HL-60 (cell line): ENCODE measurements at regions not wholly inside any gene's neighbourhood (a gene's known extent, or its start where the extent isn't known, plus 50 kb on each side); places are given as distances from the start of the nearest gene placed in this dataset.

ENCODE experiments used
- DNase-seq, 2 experiments: peaks; one replicate each; pipeline ENCODE4 v3.0.0-alpha.2; 2010 to 2020; ENCODE audit warnings: low read depth in 1 of 2, low spot score in 1 of 2
- H3K27ac ChIP-seq: fragments of 250-450 bp; sonication (Bioruptor Pico); replicated peaks from 2 replicates; pipeline ENCODE4 v1.5.1; 2020; ENCODE audit warnings: mild to moderate bottlenecking, moderate library complexity
- H3K27me3 ChIP-seq: fragments of 250-450 bp; sonication (Bioruptor Pico); 2 replicates; pipeline ENCODE4 v1.5.1; 2021; ENCODE audit warnings: mild to moderate bottlenecking, moderate library complexity; ENCODE audit not compliant: insufficient read depth, poor library complexity, severe bottlenecking
- H3K4me3 ChIP-seq: replicated peaks from 2 replicates; pipeline ENCODE4 v1.5.1; 2011; ENCODE audit warnings: mild to moderate bottlenecking, control low read depth, low read length; ENCODE audit not compliant: insufficient read depth
- CTCF ChIP-seq: IDR thresholded peaks from one replicate; pipeline ENCODE4 v1.5.1; 2011; ENCODE audit warnings: low read length, control low read depth, inconsistent platforms; ENCODE audit not compliant: insufficient read depth
- GABPA ChIP-seq: IDR thresholded peaks from 2 replicates; pipeline ENCODE4 v1.6.1; 2012; ENCODE audit warnings: low read depth
- POLR2AphosphoS5 ChIP-seq: IDR thresholded peaks from 2 replicates; pipeline ENCODE4 v1.6.1; 2012; ENCODE audit warnings: low read depth
- REST ChIP-seq: IDR thresholded peaks from 2 replicates; pipeline ENCODE4 v1.6.1; 2012; ENCODE audit warnings: low read depth; ENCODE audit not compliant: insufficient replicate concordance
- SPI1 ChIP-seq: IDR thresholded peaks from 2 replicates; pipeline ENCODE4 v1.6.1; 2012; ENCODE audit warnings: low read depth, mild to moderate bottlenecking, borderline replicate concordance

- Histone ChIP-seq H3K27me3 (no peaks in the 10 kb centered on the region), H3K4me3 (no peak overlapping the region), H3K27ac (no peak overlapping the region)
- DNase-seq, result no peak
- TF ChIP-seq POLR2AphosphoS5, result no peak
Measured at GRCh38 chr1:108050911-108051629, 86.1 kb upstream of the VAV3 start.

- no peak overlapping the region for H3K4me3 ChIP-seq
- TF ChIP-seq SPI1 (peak; percentile 36; the same call in 1 of the 2 replicates), CTCF (no peak), REST (no peak)
- DNase-seq, result peak in 1 of 2 experiments; percentile 55
- no peak overlapping the region for H3K27ac ChIP-seq
- H3K27me3 ChIP-seq, result no peaks in the 10 kb centered on the region
Measured at GRCh38 chr1:108050158-108050557, 85.2 kb upstream of the VAV3 start.

- Histone ChIP-seq H3K4me3 (no peak overlapping the region), H3K27me3 (no peaks in the 10 kb centered on the region), H3K27ac (no peak overlapping the region)
- peak; percentile 30 to 68 for DNase-seq
- peak; percentile 68 for TF ChIP-seq CTCF
- TF ChIP-seq REST, result no peak
- peak; percentile 60; the same call in 1 of the 2 replicates for TF ChIP-seq SPI1
Measured at GRCh38 chr1:108049178-108049819, 84.3 kb upstream of the VAV3 start.

GRCh38 chr1:108048301-108049177 lies 83.6 kb upstream of the VAV3 start:
- H3K4me3 ChIP-seq, result no peak overlapping the region
- DNase-seq, result peak in 1 of 2 experiments; percentile 37
- TF ChIP-seq GABPA (no peak), POLR2AphosphoS5 (no peak)
- no peak overlapping the region for H3K27ac ChIP-seq
- H3K27me3 ChIP-seq, result no peaks in the 10 kb centered on the region
